Suppressor macrophage treated with lipopolysaccharide for 1 hour (primary cell): ENCODE measurements at regions not wholly inside any gene's neighbourhood (a gene's known extent, or its start where the extent isn't known, plus 50 kb on each side); places are given as distances from the start of the nearest gene placed in this dataset.
"Not testable (repeated sequence)": the region's sequence is repeated elsewhere in the genome, so short reads cannot be mapped to it uniquely, and the experiment has no call there.

ENCODE experiments used
- DNase-seq, 3 donors: peaks; one replicate each; pipeline ENCODE4 v3.0.0-alpha.2; 2020 to 2022

GRCh38 chr5:117681431-117682254 is 1107.0 kb upstream of the SEMA6A start:
- DNase-seq, result no peak

DNA sequence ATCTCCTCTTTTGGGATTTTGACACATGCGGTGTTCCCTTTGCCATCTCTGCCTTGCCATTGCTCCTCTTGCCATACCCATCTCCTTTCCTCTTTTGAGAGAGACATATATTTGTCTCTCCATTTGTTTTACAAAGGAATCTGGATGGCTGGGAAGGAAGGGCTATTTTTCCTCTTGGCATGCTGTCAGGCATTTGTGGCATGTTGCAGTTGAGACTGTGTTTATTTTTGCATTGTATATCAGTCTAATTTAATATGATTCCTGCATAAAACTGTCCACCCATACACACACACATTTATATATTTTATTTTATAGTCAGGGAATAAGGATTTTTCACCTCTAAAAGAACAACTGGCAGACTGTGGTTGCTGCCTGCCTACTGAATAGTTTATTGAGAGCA is 1105.8 kb upstream of the SEMA6A start:
- DNase-seq, result no peak

- no peak for DNase-seq
Measured at GRCh38 chr5:117679046-117679445, 1104.4 kb upstream of the SEMA6A start.

DNA sequence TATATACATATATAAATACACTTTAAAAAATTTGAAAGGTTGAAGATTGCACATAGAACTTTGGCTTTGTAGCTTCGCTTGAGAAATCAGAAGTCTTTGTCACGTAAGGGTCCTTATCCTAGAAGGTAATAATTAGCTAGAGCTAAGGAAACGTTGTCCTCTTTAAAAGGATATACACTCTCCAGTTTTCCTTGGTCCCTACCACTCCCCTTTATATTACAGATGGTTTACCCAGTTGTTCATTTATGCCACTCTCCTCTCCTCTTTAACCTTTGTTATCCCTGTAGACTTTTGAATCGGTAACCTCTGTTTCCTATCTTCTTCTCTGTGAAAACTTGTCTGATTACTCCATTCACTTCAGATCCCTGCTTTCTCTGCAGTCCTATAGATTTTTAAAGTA is 1101.0 kb upstream of the SEMA6A start:
- no peak for DNase-seq

- no peak for DNase-seq
Measured at GRCh38 chr5:117671551-117671950, 1096.9 kb upstream of the SEMA6A start.

DNA sequence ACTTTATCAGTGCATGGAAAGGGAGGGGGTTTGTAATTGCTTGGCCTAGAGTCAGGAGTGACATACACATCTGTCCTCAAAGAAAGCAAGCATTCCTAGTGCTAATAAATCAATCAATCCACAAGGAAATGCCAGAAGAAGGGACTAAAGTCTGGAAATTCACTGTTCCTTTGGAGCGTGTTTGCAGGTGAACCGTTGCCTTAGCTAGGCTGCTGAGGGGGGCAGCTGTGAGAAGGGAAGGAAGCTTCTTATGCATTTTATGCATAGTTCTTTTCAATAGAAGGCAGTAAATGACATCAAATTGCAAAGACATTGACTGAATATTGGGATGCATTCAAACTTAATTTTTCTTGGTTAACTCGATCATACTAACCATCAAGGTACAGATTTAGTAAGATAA is 1092.5 kb upstream of the SEMA6A start:
- no peak for DNase-seq

GRCh38 chr5:117665121-117665520 is 1090.5 kb upstream of the SEMA6A start:
- no peak for DNase-seq

GRCh38 chr5:117662361-117662760 is 1087.7 kb upstream of the SEMA6A start:
- DNase-seq, result no peak

DNA sequence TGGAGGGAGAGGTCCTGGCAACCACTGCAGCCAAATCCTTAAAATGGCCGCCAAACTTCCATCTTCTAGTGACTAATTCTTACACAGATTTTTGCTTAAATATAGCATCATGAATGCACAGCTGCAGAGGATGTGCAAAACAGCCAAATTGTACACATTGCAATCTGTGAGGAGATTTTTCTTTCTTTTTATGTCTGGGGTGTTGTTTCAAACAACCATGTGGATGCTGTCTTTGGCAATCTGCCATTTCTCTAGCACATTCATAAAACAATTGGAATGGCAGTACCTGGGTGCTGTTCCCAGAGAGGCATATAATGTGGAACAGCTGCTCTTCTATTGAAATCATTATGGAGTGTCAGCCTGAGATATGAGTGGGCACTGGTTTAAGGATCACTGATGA is 1082.9 kb upstream of the SEMA6A start:
- DNase-seq, result no peak

DNA sequence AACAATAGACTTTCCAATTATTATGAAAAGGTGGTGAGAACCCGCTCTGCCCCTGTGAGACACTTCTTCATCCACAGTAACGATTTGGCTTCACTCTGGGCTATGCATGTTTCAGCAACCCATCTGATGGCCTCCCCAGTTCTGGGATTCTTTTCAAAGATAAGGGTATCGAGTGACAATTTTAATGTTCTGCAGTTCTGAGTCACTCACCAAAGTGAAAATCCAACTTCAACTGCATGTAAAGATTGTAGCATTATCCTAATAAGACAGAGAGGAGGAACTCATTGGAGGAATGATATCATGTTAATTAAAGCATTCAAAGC is 1078.3 kb upstream of the SEMA6A start:
- DNase-seq, result no peak

GRCh38 chr5:117652036-117652957 is 1077.7 kb upstream of the SEMA6A start:
- no peak for DNase-seq

DNA sequence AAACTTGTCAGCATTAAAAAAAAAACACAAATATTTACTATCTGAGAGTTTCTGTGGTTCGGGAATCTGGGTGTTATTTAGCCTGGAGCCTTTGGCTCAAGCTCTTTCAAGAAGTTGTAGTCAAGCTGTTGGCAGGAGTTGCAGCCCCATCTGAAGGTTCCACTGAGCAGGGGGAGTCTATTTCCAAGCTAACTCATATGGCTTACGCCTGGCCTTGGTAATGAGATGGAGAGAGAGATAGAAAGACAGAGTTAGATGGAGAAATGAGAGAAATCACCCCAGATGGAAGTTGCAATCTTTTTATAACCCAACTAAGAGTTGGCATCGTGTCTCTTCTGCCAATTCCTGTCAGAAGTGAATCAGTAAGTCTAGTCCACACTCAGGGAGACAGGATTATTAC is 1075.2 kb upstream of the SEMA6A start:
- DNase-seq, result no peak

DNA sequence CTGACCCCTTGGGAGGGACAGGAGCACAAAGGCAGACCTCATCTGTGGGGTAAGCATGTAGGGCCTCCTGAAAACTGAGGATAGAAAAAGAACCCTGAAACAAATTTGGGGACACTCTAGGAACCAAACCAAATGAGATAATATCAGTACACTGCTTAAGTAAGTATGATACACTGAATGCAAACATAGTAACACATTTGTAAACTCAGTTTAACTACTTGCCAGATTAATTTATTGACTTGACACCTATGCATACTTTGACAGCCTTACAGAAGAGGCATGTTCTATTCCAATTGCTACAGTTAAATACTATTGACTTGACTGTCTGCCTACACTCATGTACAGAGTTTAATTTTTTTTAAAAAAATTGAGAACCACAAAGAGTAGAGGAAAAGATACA is 1070.8 kb upstream of the SEMA6A start:
- DNase-seq, result no peak

DNA sequence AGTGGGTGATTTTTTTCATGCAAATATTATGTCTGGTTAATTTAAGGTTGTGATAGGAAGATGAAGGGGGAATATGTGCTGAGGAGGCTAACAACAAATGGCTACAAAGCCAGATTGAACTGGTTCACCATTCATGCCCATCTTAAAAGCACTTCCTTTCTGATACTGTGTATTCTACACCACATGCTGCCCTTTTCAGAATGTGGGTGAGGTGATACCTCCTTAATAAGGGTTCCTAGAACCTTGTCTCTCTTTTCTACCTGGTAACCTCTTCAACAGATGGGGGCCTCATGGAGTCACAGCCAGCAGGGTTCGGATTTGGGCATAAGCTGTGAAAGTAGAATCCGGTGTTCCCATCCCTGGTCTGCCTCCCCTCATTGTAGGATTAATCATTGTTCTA is 1064.0 kb upstream of the SEMA6A start:
- DNase-seq, result no peak

- DNase-seq, result no peak
Measured at GRCh38 chr5:117633093-117633492, 1058.5 kb upstream of the SEMA6A start.

GRCh38 chr5:117624201-117624600 is 1049.6 kb upstream of the SEMA6A start:
- DNase-seq, result no peak

DNA sequence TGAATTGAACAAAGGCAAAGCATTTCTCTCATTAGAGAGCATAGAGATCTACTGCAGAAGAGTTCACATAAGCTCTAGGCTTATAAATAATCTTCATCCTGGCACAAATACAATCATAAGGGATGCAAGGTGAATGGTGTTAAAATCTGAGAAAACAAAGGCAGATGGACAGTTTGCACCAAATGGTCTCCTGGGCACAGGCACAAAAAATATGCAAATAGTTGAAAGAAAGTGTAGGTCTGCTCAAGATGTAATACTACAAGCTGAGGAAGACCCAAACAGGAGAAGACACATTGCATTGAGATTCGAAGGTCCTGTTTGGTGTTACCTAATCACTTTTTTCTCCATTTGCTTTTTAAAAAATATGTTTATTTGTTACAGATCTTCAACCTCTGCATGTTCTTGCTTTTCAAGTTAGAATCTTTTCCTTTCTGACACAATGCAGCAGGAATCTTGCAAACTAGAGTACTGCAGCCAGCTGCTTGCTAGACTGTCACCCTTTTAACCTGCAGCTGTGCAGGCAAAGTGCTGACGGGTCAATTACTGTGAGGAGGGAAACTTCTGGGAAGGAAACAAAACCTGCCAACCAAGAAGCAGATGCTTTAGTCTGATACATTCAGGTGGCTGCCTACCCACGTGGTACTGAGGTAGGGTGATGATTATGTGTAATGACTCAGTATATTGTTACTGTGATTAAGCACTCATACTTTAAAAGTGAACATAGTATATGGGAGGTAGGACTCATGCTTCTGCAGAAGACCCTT is 1048.6 kb upstream of the SEMA6A start:
- no peak for DNase-seq

GRCh38 chr5:117621921-117622320 is 1047.3 kb upstream of the SEMA6A start:
- no peak for DNase-seq

- no peak for DNase-seq
Measured at GRCh38 chr5:117615226-117615625, 1040.6 kb upstream of the SEMA6A start.

- no peak for DNase-seq
Measured at GRCh38 chr5:117614408-117614807, 1039.8 kb upstream of the SEMA6A start.

DNA sequence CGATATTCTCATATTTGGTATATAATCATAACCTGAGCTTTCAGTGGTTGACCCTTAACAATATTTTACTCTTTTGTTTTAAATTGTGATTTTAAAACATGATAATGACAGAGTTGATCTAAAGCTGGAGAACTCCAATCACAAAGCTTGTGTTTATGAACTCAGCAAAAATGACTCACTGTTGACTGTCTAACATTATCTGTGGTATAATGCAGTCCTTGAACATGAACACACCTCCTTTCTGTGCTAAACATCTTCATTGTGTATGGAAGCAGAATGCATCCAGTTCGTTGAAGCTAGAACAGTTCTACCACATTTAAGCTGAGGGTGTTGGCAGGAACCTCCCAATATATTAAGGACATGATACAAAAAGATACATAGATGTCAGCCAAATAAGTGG is 1030.2 kb upstream of the SEMA6A start:
- DNase-seq, result no peak

DNA sequence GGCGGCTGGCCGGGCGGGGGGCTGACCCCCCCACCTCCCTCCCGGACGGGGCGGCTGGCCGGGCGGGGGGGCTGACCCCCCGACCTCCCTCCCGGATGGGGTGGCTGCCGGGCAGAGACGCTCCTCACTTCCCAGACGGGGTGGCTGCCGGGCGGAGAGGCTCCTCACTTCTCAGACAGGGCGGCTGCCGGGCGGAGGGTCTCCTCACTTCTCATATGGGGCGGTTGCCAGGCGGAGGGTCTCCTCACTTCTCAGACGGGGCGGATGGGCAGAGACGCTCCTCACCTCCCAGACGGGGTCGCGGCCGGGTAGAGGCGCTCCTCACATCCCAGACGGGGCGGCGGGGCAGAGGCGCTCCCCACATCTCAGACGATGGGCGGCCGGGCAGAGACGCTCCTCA is 1025.2 kb upstream of the SEMA6A start:
- not testable (repeated sequence) for DNase-seq

DNA sequence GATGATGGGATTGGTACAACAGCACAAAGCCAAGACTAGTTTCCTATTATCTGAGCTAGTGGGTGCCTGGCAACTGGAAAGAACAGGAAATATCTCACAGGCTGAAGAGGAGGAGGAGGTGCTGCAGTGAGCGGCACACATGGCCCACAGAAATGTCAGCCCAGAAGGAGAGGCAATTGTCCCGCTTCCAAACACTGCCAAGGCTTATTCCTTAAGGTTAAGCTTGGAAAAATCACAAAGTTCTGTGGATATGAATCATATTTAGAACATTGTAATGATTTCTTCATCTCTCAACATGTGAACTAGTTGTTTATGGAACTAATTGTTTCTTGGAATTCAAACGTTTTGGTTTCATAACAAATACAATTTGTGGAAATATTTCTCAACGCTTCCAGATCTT is 1019.5 kb upstream of the SEMA6A start:
- DNase-seq, result no peak
